Activated CD4-positive, alpha-beta T cell treated with anti-CD3 and anti-CD28 coated beads, Interleukin-2, amount 50 U/mL, for 24 hours (primary cell): ENCODE measurements at regions not wholly inside any gene's neighbourhood (a gene's known extent, or its start where the extent isn't known, plus 50 kb on each side); places are given as distances from the start of the nearest gene placed in this dataset.
"Not testable (repeated sequence)": the region's sequence is repeated elsewhere in the genome, so short reads cannot be mapped to it uniquely, and the experiment has no call there.

Experiments used
- DNase-seq, 2 donors: peaks; one replicate each; pipeline ENCODE4 v3.0.0-alpha.2; 2020; ENCODE audit warnings: low read depth in 1 of 2, low spot score in 1 of 2

DNA sequence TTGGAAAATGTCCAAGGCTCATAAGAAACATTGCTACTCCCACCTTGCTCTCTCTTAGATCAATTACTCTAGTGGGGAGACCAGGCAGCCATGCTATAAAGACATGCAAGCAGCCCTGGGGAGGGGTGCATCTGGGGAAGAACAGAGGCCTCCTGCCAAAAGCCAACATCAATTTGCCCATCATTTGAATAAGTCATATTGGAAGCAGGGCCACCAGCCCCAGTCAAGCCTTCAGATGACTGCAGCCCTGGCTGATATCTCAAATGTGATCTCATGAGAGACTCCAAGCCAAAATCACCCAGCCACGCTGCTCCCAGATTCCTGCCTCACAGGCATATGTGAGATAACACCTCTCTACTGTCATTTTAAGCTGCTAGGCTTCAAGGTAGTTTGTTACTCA is 157.5 kb upstream of the PDE1C start:
- DNase-seq: no peak

DNA sequence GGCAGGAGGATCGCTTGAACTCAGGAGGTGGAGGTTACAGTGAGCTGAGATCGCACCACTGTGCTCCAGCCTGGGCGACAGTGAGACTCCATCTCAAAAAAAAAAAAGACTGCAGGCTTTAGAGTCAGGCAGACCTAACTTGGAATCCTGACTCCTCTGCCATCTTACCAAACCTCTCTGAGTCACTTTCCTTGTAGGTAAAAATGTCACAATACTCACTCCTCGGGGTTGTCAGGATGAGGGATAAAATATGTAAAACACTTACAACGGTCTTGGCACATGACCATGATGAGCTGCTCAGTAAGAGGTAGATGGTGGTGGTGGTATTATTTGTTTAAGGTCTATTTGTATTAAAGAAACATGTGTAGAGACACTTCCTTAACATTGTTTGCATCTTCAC is 154.1 kb upstream of the PDE1C start:
- DNase-seq: no peak

DNA sequence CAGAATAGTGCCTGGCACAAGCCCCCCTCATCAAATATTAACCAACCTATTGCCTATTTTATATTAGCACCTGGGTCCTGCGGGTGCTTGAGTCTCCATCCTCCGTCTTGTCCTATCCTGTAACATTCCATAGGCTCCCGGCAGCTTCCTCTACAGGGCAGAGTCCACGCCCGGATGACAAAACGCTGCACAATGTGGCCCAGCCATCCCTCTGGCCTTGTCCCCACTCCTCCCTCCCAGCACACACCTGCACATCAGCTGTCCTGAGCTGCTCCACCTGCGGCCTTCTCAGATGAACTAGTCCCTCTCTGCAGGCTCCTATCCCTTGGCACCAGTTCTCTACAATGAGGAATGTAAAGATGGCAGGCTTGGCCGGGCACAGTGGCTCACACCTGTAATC is 153.5 kb upstream of the PDE1C start:
- DNase-seq: no peak

DNA sequence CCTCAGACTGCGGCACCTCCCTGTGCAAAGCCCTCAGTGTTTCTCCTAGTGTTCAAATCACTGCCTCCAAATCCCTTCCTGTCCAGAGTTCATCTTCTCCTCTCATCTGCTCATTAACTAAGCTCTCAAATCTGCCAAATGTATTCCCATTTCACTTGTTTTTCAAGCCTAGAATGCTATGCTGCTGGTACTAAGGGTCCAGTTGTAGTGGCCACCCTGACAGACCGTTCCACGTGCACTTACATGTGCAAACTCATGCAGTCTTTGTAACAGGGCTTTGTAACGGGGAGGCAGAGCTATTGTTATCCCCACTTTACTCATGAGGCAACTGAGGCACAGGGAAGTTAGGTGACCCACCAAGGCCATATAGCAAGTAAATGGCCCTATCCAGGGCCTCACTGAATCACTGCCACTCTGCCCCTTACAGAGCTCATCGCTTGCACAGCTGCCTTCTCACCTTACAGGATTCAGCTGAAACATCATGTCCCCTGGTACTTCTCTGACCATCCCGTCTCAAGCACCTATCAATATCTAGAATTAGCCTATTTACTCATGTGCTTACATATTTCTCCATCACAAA is 153.0 kb upstream of the PDE1C start:
- no peak for DNase-seq

DNA sequence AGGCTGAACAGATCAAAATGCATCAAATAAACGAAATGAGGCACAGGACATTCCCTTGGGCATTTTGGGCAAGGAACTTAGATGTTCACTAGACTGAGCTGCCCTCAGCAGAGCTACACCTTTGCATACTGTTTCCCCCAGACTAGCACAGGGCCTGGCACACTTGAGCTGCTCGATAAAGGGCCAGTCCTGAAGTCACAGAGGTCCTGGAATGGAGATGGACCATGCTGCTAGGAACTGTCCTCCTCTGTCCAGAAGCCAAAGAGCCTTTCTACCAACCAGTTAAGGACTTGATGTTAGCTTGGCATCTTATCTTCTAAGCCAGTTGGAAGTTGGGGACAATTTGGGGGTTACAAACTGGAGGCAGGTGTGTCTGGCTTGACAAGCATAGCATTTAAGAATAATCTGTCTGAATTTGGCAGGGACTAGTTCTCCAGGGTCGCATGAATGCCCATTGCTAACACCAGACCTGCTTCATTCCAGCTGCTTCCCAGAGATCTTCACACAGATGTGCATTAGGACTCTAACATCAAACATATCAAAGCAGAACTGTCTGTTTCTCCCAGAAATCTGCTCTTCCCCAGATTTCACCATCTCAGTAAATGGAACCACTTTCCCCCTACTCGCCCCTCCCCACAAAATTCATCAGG is 152.2 kb upstream of the PDE1C start:
- no peak for DNase-seq

DNA sequence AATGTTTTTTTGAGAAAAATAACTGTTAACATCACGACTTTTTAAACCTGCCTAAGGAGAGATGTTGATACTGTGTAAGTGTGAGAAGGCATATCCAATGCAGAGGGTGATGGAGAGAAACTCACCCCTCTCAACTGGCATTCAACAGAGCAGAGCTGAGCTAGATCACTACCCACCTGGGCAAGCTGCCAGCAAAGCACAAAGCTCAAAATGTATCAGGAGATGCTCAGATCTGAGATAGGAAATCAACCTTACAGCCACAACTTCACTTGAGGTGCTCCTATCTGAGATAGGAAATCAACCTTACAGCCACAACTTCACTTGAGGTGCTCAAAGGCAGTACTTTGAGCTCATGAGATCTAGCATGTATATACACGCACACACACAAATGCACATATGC is 151.5 kb upstream of the PDE1C start:
- DNase-seq: no peak

DNA sequence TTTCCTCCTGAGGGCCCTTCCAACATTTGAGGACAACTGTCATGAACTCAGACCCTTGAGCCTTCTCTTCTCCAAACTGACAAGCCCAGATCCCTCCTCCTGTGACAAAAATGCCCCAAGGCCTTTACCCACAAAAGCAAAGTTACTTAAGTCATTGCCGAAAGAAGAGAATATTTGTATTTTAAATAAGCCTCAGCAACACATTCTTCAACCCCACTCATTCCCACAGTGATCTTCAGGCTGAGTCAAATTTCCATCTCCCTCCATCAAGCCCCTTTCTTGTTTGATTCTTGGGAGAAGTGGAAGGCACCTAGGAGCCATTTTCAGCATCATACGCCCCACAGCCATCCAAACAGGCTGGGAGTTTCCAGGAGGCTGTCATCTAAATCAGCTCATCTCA is 150.8 kb upstream of the PDE1C start:
- DNase-seq: no peak

DNA sequence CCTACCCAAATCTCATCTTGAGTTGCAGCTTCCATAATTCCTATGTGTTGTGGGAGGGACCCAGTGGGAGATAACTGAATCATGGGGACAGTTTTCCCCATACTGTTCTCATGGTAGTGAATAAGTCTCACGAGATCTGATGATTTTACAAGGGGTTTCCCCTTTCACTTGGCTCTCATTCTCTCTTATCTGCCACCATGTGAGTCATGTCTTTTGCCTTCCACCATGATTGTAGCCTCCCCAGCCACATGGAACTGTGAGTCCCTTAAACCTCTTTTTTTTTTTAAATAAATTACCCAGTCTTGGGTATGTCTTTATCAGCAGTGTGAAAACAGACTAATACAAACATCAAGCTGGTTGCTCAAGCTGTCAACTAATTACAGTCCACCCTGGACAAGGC is 149.6 kb upstream of the PDE1C start:
- DNase-seq: not testable (repeated sequence)

DNA sequence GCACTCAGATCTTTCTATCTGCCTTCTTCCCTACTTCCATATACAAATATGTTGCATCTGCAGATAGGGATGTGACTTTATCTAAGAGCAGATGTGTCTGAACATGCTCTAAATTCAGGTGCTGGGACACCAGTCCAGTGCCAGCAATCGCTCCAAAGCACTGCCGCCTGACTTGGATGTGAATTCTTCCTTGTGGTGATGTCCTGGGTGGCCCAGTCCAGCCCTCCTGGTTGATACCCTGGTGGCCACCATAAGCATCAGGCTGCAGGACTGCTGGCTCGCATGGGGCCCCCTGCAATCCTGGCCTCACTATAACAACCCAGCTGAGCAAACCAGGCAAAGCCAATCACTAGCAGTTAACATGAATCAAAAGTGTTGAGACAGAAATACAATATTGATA is 149.2 kb upstream of the PDE1C start:
- DNase-seq: no peak

DNA sequence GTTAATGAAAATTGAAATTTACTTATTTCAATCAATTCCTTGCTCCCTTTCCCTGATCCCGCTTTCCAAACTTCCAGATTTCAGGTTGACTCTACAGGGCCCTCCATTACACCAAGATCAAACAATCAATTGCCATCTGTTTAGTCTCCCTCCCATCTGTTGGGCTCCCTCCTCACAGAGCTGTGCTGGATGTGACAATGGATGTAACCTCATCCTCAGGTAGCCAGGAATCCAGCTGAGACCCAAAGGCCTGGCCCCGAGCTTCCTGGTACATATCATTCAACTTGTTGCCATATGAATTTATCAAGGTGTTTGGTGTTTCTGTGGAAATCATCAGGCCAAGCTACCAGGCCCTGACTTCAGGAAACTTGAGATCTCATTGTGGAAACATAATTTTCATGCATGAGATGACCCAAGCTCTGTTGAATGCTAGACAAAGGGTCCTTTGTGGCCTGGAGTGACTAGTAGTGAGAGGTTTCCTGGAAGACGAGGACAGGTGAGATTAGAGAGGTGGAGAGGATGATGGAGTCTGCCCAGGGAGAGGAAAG is 148.6 kb upstream of the PDE1C start:
- DNase-seq: no peak

DNA sequence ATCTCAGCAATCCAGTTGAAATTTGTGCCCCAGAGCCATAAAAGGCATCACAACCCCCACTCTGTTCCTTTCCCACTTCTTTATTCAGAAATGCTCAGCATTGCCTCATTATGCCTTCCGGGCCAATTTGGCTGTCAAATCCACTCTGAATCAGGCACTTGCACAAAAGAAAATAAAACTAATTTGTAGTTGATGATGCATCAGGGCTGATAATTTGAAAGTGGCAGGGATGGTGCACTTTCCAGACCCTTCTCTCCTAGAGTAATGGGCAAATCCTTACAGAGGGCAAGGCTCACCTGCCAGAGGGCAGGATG is 147.9 kb upstream of the PDE1C start:
- DNase-seq: no peak

DNA sequence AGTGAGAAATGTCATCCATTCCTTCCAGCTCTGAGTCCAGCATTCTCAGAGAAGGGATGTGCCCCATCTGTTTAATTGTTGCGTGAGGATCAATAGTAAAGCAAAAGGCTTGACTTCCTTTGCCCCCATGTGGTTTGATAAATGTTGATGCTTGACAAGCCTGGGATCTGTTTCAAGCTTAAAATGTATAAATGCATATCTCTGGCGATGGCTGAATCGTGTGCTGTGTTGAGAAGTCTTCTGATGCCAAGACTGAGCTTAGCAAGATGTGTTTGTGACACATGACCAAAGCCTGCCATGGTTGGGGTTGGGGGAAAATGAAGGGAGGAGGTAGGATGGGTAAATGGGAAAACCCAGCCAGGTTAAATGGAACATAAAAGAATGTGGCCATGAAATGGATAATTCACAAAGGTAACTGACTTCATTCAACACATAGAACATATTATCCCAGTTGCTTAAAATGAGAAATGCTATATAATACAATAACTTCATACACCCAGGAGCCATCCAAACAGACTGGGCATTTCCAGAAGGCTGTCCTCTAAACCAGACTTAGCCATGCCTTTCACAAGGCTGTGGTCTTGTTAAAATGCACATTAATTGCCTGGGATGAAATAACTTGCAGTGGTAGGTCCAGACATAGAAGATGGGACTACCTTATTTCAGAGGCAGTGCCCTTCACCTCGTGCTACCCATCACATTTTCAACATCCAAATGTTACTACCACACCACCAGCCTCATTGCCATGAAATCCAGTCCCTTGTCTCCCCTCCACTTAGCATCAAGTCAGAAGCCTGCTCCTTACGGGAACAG is 147.3 kb upstream of the PDE1C start:
- DNase-seq: no peak

DNA sequence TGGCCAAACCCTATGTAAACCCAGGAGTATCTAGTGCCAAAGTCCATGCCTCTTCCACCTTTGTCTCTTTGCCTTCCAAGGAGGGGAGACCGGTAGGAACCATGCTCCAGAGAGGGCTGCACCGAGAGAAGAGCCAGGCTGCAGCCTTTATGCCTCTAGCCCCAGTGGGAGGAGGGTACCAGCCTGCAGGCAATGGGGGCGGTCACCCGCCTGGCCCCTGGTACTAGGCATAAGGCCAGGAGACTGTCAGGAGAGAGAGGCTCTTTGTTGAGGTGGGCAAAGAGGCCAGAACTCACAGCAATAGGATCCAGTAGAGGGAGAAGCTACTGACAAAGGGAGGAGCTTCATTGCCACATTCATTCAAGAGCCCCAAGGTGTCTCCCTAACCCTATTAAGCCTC is 146.6 kb upstream of the PDE1C start:
- DNase-seq: no peak

DNA sequence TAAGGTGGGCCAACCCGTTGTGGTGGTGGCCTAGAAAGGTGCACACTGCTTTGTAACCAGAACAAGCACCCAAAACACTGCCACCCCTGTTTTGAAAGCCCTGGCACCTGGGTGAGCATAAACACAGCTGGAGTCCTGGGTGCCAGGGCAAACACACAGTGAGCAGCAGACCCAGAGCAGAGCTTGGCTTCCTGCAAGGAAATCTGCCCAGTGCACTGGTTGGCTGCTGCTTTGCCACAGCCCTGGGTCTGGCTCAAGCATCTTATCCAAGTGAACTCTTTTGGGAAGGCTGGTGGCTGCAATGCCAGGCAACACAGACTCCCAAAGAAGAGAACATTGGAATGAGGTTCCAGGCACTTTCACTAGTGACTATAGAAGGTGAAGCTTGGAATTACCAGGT is 145.5 kb upstream of the PDE1C start:
- no peak for DNase-seq

DNA sequence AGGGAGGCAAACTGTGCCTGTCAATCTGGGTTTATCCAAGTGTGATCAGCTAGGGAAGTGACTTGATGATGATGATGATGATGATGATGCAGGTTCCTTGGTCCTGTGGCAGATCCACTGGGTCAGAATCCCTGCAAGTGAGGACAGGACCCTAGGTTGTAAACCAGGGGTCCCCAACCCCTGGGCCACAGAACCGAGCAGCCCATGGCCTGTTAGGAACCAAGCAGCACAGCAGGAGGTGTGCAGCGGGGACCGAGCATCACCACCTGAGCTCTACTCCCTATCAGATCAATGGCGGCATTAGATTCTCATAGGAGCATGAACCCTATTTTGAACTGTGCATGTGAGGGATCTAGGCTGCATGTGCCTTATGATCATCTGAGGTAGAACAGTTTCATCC is 144.7 kb upstream of the PDE1C start:
- DNase-seq: no peak

DNA sequence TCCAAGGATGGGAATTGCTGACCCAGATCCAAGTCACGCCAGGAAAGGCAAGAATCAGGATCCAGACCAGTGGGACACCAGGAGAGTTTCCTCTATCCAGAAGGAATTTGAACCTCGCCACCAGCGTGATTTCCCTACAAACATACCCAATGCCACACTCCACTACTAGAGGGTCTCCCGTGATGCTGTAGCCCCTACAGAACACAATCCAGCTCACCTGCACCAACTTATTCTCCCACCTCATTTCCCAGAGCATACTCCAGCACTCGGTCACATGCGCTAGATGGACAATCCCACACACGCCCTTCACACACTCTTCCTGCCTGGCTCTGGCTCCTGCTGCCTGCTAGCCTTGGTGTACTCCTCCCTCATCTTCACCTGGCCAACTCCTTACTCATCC is 142.1 kb upstream of the PDE1C start:
- no peak for DNase-seq

DNA sequence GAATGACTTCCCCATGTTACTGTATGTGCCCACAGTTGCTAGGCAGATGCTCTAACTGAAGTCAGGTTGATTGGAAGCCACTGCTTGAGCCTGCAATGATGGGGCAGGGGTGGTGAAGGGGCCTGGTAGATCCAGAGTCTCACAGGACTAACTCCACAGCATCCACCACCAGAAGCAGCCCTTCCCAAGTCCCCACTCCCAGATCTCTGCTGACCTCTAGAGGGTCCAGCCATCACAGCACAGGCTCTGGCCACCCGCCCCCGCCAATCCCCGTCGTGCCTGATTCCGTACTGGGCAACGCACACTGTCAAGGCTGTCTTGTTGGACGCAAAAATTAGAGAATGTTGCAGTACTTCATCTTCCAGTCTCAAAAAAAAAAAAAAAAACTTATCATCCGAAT is 136.8 kb upstream of the PDE1C start:
- DNase-seq: no peak

DNA sequence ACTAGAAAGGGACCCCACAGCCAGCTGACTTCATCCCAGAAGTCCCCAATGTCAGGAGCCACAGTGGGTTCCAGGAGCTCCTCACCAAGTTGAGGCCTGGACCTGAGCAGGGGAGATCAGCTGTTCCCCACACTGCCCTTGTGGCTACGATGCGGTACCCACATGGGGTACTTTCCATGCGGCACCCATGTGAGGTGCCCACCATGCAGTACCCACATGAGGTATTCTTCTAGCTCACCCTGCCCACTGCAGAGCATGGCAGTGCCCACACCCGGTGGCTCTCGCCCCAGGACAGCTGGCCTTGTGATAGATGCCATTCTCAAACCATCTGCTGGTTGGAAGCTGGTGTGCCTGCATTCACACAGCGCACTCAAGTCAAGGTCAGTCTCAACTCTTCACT is 136.3 kb upstream of the PDE1C start:
- no peak for DNase-seq

DNA sequence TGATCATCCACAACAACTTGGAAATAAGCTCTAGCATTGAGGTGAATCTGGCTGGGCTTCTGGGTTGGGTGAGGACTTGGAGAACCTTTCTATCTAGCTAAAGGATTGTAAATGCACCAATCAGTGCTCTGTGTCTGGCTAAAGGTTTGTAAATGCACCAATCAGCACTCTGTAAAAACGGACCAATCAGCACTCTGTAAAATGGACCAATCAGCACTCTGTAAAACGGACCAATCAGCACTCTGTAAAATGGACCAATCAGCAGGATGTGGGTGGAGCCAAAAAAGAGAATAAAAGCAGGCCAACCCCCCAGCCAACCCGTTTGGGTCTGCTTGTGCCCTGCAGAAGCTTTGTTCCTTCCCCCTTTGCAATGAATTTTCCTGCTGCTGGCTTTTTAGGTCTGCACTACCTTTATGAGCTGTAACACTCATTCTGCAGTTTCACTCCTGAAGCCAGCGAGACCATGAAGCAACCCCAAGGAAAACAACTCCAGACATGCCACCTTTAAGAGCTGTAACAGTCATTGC is 135.2 kb upstream of the PDE1C start:
- DNase-seq: not testable (repeated sequence)

DNA sequence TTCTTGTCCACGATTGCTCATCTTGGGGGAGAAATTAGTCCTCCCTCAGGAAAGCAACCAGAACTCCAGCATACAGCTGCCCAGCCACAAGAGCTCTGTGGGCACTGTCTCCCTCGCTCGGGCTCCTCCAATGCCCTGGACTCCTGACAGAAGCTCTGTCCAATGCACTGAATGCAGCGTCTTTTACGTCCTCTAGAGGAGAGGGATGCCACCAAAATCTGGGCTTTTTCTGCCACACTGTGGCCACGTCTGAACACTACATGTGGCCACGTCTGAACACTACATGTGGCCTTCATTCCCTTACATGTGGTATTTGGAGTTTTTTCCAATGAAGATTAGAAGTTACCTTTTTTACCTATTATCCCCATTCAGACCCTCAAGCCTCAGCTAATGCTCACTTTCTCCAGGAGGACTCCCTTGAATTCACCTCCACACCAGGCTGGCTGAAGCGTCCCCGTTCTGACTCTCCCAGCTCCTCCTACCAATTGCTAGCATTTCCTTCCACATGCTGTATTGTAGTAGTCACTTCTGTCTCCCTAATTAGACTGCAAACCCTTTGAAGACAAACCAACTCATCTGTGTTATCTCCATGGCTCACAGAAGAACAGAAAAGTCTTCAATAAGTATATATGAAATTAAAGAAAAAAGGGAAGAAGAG is 134.3 kb upstream of the PDE1C start:
- DNase-seq: no peak

DNA sequence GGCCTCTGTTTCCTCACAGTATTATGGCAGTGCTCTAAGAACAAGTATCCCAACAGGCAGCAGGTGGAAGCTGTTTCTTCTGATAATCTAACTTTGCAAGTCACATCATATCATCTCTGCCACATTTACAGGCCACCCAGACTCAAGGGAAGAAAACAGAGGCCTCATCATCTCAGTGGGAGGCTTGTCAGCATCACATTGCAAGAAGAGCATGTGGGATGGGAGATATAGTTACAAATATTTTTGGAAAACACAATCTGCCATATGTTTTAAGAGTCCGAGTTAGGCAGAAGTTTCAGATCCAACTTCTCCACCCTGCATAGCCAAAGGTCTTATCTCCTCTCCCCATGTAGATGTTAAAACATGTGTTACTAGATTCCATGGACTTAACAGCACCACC is 130.4 kb upstream of the PDE1C start:
- no peak for DNase-seq

DNA sequence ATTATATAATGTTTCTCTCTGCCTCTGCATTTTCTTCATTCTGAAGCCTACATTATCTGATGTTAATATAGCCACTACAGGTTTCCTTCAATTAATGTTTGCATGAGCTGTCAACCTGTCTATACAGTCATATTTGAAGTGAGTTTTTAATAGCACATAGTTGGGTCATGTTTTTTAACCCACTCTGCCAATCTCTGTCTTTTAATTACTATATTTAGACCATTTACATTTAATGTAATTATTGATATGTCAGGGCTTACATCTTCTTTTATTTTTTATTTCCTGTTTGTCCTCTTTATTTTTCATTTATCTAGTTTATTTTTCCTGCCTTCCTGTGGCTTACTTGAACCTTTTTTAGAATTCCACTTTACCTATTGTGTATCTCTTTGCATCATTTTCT is 124.3 kb upstream of the PDE1C start:
- DNase-seq: no peak
